ENCODE measurements at regions not wholly inside any gene's neighbourhood (a gene's known extent, or its start where the extent isn't known, plus 50 kb on each side); places are given as distances from the start of the nearest gene placed in this dataset.
"Not testable (repeated sequence)": the region's sequence is repeated elsewhere in the genome, so short reads cannot be mapped to it uniquely, and the experiment has no call there.

- no peak overlapping the region for H3K27ac Mint-ChIP-seq (ENCODE audit: unreplicated experiment)
- H3K4me1 Mint-ChIP-seq (ENCODE audit: unreplicated experiment), result no peaks in the 10 kb centered on the region
- peaks cover 10% of the 10 kb centered on the region for H3K27me3 Mint-ChIP-seq (ENCODE audit: unreplicated experiment)
- no peak for TF ChIP-seq CTCF (IDR thresholded peaks at IDR 0.05)
- peaks cover 6% of the 10 kb centered on the region for H3K9me3 Mint-ChIP-seq (ENCODE audit: unreplicated experiment)
- DNase-seq (ENCODE audit: extremely low spot score, unreplicated experiment), result no peak
- H3K4me3 Mint-ChIP-seq (ENCODE audit: unreplicated experiment), result no peak overlapping the region
- no peaks in the 10 kb centered on the region for H3K36me3 Mint-ChIP-seq (ENCODE audit: unreplicated experiment)
Observed at GRCh38 chr3:182644013-182644412, 149.3 kb upstream of the ATP11B start.

GRCh38 chr3:182644790-182645433, 148.4 kb upstream of the ATP11B start:
- Mint-ChIP-seq H3K4me3 (ENCODE audit: unreplicated experiment) (no peak overlapping the region), H3K36me3 (ENCODE audit: unreplicated experiment) (no peaks in the 10 kb centered on the region), H3K27ac (ENCODE audit: unreplicated experiment) (no peak overlapping the region), H3K27me3 (ENCODE audit: unreplicated experiment) (peaks cover 10% of the 10 kb centered on the region), H3K4me1 (ENCODE audit: unreplicated experiment) (no peaks in the 10 kb centered on the region), H3K9me3 (ENCODE audit: unreplicated experiment) (peaks cover 6% of the 10 kb centered on the region)
- no peak for DNase-seq (ENCODE audit: extremely low spot score, unreplicated experiment)
- no peak for TF ChIP-seq CTCF (IDR thresholded peaks at IDR 0.05)

GRCh38 chr3:182650568-182651128, 142.7 kb upstream of the ATP11B start:
- DNase-seq (ENCODE audit: extremely low spot score, unreplicated experiment), result no peak
- peaks cover 5% of the 10 kb centered on the region for H3K27me3 Mint-ChIP-seq (ENCODE audit: unreplicated experiment)
- no peak overlapping the region for H3K27ac Mint-ChIP-seq (ENCODE audit: unreplicated experiment)
- H3K4me3 Mint-ChIP-seq (ENCODE audit: unreplicated experiment), result no peak overlapping the region
- H3K36me3 Mint-ChIP-seq (ENCODE audit: unreplicated experiment), result no peaks in the 10 kb centered on the region
- H3K9me3 Mint-ChIP-seq (ENCODE audit: unreplicated experiment), result no peaks in the 10 kb centered on the region
- TF ChIP-seq CTCF (IDR thresholded peaks at IDR 0.05), result no peak
- no peaks in the 10 kb centered on the region for H3K4me1 Mint-ChIP-seq (ENCODE audit: unreplicated experiment)

GRCh38 chr3:182651461-182651860, 141.8 kb upstream of the ATP11B start:
- no peak for TF ChIP-seq CTCF (IDR thresholded peaks at IDR 0.05)
- peaks cover 5% of the 10 kb centered on the region for H3K27me3 Mint-ChIP-seq (ENCODE audit: unreplicated experiment)
- H3K27ac Mint-ChIP-seq (ENCODE audit: unreplicated experiment), result no peak overlapping the region
- no peaks in the 10 kb centered on the region for H3K36me3 Mint-ChIP-seq (ENCODE audit: unreplicated experiment)
- H3K4me1 Mint-ChIP-seq (ENCODE audit: unreplicated experiment), result no peaks in the 10 kb centered on the region
- H3K4me3 Mint-ChIP-seq (ENCODE audit: unreplicated experiment), result no peak overlapping the region
- no peaks in the 10 kb centered on the region for H3K9me3 Mint-ChIP-seq (ENCODE audit: unreplicated experiment)
- DNase-seq (ENCODE audit: extremely low spot score, unreplicated experiment), result no peak

GRCh38 chr3:182653065-182653464, 140.2 kb upstream of the ATP11B start:
- not testable (repeated sequence) for H3K27me3 Mint-ChIP-seq (ENCODE audit: unreplicated experiment); H3K36me3 Mint-ChIP-seq (ENCODE audit: unreplicated experiment); H3K4me1 Mint-ChIP-seq (ENCODE audit: unreplicated experiment); H3K9me3 Mint-ChIP-seq (ENCODE audit: unreplicated experiment); H3K27ac Mint-ChIP-seq (ENCODE audit: unreplicated experiment); H3K4me3 Mint-ChIP-seq (ENCODE audit: unreplicated experiment); DNase-seq (ENCODE audit: extremely low spot score, unreplicated experiment)

Measured in osteocyte (in vitro differentiated cells).